LNCAP (cell line): ENCODE measurements at regions not wholly inside any gene's neighbourhood (a gene's known extent, or its start where the extent isn't known, plus 50 kb on each side); places are given as distances from the start of the nearest gene placed in this dataset.

ENCODE experiments used
- TF ChIP-seq, protein P1 (sequence below): fragments of 450-650 bp; IDR thresholded peaks from 2 replicates; pipeline ENCODE4 v1.5.1; 2017; ENCODE audit warnings: mild to moderate bottlenecking

DNA sequence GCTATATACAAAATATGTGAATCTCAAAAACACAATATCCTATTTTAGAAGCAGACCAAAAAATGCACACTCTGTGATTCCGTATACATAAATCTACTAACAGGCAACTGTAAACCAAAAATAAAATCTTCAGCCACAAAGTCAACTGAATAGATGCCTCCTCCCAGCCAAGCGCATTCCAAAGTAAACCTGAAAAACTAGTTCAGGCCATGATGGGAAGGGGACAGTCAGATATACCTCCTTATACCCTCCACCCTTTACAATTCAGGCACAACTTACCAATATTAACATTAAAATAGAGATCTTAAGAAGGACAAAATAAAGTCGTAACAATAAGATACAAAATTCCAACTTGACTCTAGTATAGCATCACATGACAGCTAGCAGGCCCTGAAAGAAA, 1604.5 kb upstream of the NUDT12 start:
- TF ChIP-seq, protein P1, sequence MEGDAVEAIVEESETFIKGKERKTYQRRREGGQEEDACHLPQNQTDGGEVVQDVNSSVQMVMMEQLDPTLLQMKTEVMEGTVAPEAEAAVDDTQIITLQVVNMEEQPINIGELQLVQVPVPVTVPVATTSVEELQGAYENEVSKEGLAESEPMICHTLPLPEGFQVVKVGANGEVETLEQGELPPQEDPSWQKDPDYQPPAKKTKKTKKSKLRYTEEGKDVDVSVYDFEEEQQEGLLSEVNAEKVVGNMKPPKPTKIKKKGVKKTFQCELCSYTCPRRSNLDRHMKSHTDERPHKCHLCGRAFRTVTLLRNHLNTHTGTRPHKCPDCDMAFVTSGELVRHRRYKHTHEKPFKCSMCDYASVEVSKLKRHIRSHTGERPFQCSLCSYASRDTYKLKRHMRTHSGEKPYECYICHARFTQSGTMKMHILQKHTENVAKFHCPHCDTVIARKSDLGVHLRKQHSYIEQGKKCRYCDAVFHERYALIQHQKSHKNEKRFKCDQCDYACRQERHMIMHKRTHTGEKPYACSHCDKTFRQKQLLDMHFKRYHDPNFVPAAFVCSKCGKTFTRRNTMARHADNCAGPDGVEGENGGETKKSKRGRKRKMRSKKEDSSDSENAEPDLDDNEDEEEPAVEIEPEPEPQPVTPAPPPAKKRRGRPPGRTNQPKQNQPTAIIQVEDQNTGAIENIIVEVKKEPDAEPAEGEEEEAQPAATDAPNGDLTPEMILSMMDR: no peak

DNA sequence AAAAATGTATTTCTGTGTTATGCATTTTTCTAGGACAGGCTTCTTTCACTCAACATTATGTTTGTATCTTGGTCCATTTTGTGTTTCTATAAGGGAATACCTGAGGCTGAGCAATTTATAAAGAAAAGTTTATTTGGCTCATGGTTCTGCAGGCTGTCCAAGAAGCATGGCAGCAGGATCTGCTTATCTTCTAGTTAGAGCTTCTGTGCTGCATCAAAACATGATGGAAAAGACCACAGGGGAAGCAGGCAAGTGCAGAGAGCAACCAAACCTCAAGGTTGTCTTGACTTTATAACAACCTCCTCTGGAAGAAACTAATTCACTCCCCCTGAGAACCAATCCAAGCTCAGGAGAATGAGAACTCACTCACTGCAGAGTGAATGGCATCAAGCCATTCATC, 1601.0 kb upstream of the NUDT12 start:
- TF ChIP-seq, protein P1: no peak

DNA sequence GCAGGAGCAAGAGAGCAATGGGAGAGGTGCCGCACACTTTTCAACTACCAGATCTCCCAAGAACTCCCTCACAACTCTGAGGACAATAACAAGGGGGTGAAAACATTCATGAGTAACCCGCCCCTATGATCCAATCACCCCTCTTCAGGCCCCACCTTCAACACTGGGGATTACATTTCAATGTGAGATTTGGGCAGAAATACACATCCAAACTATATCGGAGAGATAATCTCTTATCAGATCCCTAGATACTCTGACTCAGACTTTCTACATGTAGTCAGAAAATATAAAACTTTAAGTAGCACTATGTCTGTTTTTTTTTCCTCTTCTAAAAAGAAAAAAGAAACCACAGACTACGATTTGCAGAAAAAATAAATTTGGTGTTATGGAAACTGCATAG, 1595.9 kb upstream of the NUDT12 start:
- TF ChIP-seq, protein P1: no peak

DNA sequence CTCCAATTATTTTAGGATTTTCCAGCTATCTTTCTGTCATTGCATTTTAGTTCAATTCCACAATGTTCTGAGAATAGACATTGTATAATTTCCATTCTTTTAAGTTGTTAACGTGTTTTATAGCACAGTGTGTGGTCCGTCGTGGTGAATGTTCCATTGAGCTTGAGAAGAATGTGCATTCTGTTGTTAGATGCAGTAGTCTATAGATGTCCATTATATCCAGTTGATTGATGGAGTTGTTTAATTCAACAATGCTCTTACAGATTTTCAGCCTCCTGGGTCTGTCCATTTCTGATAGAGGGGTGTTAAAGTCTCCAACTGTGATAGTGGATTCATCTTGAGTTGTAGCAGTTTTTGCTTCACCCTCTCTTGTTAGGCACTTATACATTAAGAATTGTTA, 1587.7 kb upstream of the NUDT12 start:
- TF ChIP-seq, protein P1: no peak

DNA sequence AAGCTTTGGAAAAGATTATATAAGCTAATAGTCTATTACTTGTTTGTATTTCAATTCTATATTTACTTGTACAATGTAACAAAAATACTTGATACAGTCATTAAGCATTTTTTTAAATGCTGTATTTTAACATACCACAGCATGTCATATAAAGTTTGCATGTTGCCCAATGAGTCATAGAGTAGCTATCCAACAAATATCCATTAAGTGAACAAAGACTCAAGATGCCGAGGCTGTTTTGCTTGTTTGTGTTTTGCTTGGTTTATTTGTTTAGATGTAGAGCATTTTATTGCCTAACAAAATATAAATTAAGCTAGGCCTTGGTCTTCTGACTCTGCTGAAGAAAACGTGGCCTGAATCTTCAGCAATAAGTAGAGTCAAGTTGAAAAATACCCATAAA, 1584.3 kb upstream of the NUDT12 start:
- TF ChIP-seq, protein P1: no peak

DNA sequence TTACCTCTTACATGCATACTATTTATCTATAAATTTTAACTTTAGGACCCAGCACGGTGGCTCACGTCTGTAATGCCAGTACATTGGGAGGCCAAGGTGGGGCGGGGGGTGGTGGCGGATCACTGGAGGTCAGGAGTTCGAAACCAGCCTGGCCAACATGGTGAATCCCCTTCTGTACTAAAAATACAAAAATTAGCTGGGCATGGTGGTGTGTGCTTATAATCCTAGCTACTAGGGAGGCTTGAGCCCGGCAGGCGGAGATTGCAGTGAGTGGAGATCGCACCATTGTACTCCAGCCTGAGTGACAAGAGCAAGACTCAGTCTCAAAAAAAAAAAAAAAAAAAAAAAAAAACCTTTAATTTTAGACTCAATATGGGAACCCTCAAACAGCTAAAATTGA, 1582.6 kb upstream of the NUDT12 start:
- TF ChIP-seq, protein P1: no peak

DNA sequence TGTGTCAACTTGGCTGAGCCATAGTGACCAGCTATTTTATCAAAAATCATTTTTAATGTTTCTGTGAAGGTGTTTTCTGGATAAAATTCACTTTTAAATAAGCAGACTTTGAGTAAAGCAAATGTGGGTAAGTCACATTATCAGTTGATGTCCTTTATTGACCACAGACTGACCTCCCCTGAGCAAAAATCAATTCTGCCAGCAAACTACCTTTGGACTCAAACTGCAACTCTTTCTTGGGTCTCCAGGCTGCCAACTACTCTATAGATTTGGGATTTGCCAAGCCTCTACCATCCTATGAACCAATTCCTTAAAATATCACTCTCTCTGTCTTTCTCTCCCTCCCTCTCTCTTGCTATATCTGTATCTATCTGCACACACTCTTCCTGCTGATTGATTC, 1571.7 kb upstream of the NUDT12 start:
- TF ChIP-seq, protein P1: no peak

DNA sequence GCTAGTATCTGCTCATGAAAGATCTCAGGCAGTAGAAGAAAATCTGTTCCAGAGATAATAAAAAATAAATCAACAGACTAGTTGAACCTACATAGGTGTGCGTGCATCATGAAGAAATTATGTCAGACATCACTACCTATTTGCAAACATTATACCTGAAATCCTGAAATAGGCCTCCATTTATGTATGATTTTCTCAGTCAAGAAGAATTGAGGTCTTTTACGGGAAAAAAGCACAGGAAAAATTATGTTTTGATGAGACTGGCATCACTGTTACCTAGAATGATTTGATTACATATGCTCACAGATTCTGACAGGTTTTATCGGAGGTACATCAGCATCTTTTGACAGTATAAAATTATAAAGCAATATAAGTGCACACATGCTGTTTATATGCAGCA, 1570.5 kb upstream of the NUDT12 start:
- TF ChIP-seq, protein P1: no peak
